ENCODE measurements at regions not wholly inside any gene's neighbourhood (a gene's known extent, or its start where the extent isn't known, plus 50 kb on each side); places are given as distances from the start of the nearest gene placed in this dataset.

DNA sequence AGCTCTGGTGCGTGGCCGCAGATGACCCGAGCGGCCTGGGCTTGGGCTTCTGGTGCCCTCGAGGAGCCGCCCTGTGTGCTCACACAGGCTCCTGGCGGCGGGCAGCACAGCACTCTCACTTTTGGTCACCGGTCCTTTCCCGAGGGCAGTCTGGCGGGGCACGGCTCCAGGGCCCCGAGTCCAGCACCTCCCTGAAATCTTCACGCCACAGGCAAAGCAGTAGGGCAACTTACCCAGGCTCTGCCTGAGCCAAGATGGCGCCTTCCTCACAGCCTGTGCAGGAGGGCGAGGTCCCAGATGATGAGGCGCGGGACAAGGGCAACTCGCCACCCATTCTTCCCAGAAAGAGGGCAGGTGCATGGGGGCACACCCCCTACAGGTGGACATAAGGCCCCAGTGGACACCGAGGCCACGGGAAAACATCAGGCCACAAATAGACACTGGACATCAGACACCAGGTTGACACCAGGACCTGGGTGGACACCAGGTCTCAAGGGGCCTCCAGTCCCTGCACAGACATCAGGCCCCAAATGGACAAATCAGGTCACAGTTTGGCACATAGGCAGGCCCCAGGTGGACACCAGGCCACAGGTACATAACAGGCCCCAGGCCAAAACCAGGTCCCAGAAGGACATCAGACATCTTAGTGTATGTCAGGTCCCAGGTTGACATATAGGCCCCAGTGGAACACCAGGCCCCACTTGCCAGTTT is 57.6 kb upstream of the SEPTIN5 start:
- no peaks in the 10 kb centered on the region for H3K9me3 ChIP-seq
- H3K27ac ChIP-seq = no peak overlapping the region
- H3K4me3 ChIP-seq = no peak overlapping the region
- H3K36me3 ChIP-seq = no peaks in the 10 kb centered on the region
- no peak for TF ChIP-seq POLR2A (IDR thresholded peaks at IDR 0.05)
- TF ChIP-seq, protein P1, sequence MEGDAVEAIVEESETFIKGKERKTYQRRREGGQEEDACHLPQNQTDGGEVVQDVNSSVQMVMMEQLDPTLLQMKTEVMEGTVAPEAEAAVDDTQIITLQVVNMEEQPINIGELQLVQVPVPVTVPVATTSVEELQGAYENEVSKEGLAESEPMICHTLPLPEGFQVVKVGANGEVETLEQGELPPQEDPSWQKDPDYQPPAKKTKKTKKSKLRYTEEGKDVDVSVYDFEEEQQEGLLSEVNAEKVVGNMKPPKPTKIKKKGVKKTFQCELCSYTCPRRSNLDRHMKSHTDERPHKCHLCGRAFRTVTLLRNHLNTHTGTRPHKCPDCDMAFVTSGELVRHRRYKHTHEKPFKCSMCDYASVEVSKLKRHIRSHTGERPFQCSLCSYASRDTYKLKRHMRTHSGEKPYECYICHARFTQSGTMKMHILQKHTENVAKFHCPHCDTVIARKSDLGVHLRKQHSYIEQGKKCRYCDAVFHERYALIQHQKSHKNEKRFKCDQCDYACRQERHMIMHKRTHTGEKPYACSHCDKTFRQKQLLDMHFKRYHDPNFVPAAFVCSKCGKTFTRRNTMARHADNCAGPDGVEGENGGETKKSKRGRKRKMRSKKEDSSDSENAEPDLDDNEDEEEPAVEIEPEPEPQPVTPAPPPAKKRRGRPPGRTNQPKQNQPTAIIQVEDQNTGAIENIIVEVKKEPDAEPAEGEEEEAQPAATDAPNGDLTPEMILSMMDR (IDR thresholded peaks at IDR 0.05 in 4 of 5, conservative IDR thresholded peaks at IDR 0.05 in 1 of 5) = no peak
- no peaks in the 10 kb centered on the region for H3K4me1 ChIP-seq
- in situ Hi-C loops (cut with MboI; ENCODE audit: low sequenced_read_pairs in 4 of 4) (no loop called here), intact Hi-C loops (cut with DNase I; ENCODE audit: low total_unique reads) (no loop called here)
- no peaks in the 10 kb centered on the region for H3K27me3 ChIP-seq
- DNase-seq = no peak
- no peak for ATAC-seq

GRCh38 chr22:19657252-19658056 is 56.8 kb upstream of the SEPTIN5 start:
- intact Hi-C loops (cut with DNase I; ENCODE audit: low total_unique reads) (no loop called here), in situ Hi-C loops (cut with MboI; ENCODE audit: low sequenced_read_pairs in 4 of 4) (no loop called here)
- no peak overlapping the region for H3K27ac ChIP-seq
- H3K36me3 ChIP-seq = no peaks in the 10 kb centered on the region
- TF ChIP-seq, protein P1 (IDR thresholded peaks at IDR 0.05 in 4 of 5, conservative IDR thresholded peaks at IDR 0.05 in 1 of 5) = no peak
- TF ChIP-seq POLR2A (IDR thresholded peaks at IDR 0.05) = no peak
- H3K4me3 ChIP-seq = no peak overlapping the region
- no peak for DNase-seq
- H3K9me3 ChIP-seq = no peaks in the 10 kb centered on the region
- ATAC-seq = no peak
- no peaks in the 10 kb centered on the region for H3K4me1 ChIP-seq
- no peaks in the 10 kb centered on the region for H3K27me3 ChIP-seq

DNA sequence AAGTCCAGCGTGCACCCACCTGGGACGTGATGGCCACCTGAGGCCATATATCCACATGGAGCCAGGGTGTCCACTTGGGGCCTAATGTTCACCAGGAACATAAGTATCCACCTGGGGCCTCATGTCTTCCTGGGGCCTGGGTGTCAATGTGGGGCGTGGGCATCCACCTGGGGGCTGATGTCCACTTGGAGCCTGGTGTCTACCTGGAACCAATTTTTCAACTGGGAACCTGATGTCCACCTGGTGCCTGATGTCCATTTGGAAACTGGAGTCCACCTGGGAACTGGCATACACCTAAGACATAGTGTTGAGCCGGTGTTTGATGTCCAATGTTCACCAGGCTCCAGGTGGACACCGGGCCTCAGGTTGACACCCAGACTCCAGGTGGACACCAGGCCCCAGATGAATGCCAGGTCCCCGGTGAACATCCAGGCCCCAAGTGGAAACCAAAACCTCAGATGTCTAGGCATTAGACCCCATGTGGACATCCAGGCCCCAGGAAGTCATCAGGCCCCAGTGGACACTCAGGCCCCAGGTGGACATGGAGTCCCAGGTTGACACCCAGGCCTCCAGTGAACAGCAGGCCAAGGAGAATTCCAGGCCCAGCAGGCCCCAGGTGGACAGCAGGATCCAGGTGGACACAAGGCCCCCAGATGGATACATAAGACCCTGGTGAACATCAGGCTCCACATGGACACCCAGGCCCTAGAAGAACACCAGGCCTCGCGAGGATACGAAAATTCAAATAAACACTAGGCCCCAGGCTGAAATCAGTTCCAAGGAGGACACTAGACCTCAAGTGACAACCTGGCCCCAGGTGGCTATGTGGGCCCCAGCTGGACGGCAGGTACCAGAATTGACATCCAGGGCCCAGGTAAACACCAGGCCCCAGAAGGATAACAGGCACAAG is 56.0 kb upstream of the SEPTIN5 start:
- H3K27ac ChIP-seq = no peak overlapping the region

More for the DNA sequence above, 56.0 kb upstream of the SEPTIN5 start:
- Histone ChIP-seq H3K9me3 (no peaks in the 10 kb centered on the region), H3K4me1 (peaks cover 0 to 1% of the 10 kb centered on the region in 2 donors), H3K36me3 (no peaks in the 10 kb centered on the region), H3K27me3 (no peaks in the 10 kb centered on the region), H3K4me3 (no peak overlapping the region)
- ATAC-seq (no peak), DNase-seq (no peak)
- intact Hi-C loops (cut with DNase I; ENCODE audit: low total_unique reads) (no loop called here), in situ Hi-C loops (cut with MboI; ENCODE audit: low sequenced_read_pairs in 4 of 4) (no loop called here)
- TF ChIP-seq, protein P1 (IDR thresholded peaks at IDR 0.05 in 4 of 5, conservative IDR thresholded peaks at IDR 0.05 in 1 of 5) = no peak
- no peak for TF ChIP-seq POLR2A (IDR thresholded peaks at IDR 0.05)

Measured in gastrocnemius medialis (tissue), 4 donors.